ENCODE measurements at regions not wholly inside any gene's neighbourhood (a gene's known extent, or its start where the extent isn't known, plus 50 kb on each side); places are given as distances from the start of the nearest gene placed in this dataset.

DNA sequence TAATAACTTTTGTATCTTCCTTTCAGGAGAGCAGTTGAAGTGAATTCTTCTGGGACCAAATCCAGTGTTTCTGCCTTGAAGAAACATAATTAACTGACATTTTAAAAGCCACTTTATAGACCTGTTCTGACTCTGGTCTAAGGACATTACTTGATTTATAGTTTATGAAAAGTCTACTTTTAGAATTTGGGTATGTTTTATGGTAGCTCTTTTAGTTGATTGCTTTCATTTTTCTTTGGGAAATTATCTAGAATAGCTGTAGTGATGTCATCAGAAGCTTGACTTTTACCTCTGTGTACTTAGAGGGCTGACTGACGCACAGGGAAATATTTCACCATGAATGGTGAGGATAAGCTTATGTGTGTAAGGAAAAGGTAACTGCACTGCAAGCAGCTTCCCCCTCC lies 131.8 kb upstream of the LIMCH1 start:
- TF ChIP-seq POLR2AphosphoS5 (IDR thresholded peaks at IDR 0.05; ENCODE audit: borderline replicate concordance, low read depth, low read length) (no peak), EZH2 (IDR thresholded peaks at IDR 0.05) (no peak), FOXP2 (optimal IDR thresholded peaks at IDR 0.05; ENCODE audit: control extremely low read depth, extremely low read length, insufficient read depth) (no peak)
